Astrocyte (in vitro differentiated cells and primary cell): ENCODE measurements at regions not wholly inside any gene's neighbourhood (a gene's known extent, or its start where the extent isn't known, plus 50 kb on each side); places are given as distances from the start of the nearest gene placed in this dataset.

Experiments used
- DNase-seq: peaks from one replicate; pipeline ENCODE4 v3.0.0-alpha.2; 2010; ENCODE audit warnings: low read depth
- FAIRE-seq: peaks from 2 replicates; lab custom pipeline; 2011; peaks lifted over from hg19 to GRCh38; lab: Jason Lieb, UNC
- H2AFZ ChIP-seq: 2 replicates; pipeline ENCODE4 v1.6.0; 2012; ENCODE audit warnings: low read depth, low read length, inconsistent platforms
- H3K27ac ChIP-seq: 2 replicates; pipeline ENCODE4 v1.5.1; 2011; ENCODE audit warnings: low read depth, low read length, inconsistent platforms
- H3K27me3 ChIP-seq: 2 replicates; pipeline ENCODE4 v1.6.0; 2011; ENCODE audit warnings: low read length, inconsistent platforms; ENCODE audit not compliant: insufficient read depth
- H3K36me3 ChIP-seq: 2 replicates; pipeline ENCODE4 v1.5.1; 2011; ENCODE audit warnings: low read length, inconsistent platforms; ENCODE audit not compliant: insufficient read depth
- H3K4me1 ChIP-seq: 2 replicates; pipeline ENCODE4 v1.5.1; 2011; ENCODE audit warnings: low read length, inconsistent platforms; ENCODE audit not compliant: insufficient read depth
- H3K4me2 ChIP-seq: 2 replicates; pipeline ENCODE4 v1.6.0; 2012; ENCODE audit warnings: low read length, inconsistent platforms
- H3K4me3 ChIP-seq: 2 replicates; pipeline ENCODE4 v1.5.1; 2011; ENCODE audit warnings: low read depth, mild to moderate bottlenecking, low read length, inconsistent platforms; ENCODE audit not compliant: insufficient read depth
- H3K79me2 ChIP-seq: 2 replicates; pipeline ENCODE4 v1.6.0; 2012; ENCODE audit warnings: mild to moderate bottlenecking, low read length, inconsistent platforms; ENCODE audit not compliant: insufficient read depth
- H3K9ac ChIP-seq: 2 replicates; pipeline ENCODE4 v1.6.0; 2012; ENCODE audit warnings: mild to moderate bottlenecking, low read length, inconsistent platforms
- H3K9me3 ChIP-seq: 2 replicates; pipeline ENCODE4 v1.5.1; 2012; ENCODE audit warnings: low read depth, mild to moderate bottlenecking, low read length, inconsistent platforms; ENCODE audit not compliant: insufficient read depth
- H4K20me1 ChIP-seq: 2 replicates; pipeline ENCODE4 v1.6.0; 2012; ENCODE audit warnings: low read length, inconsistent platforms; ENCODE audit not compliant: insufficient read depth
- H3K27ac Mint-ChIP-seq: one replicate; pipeline ENCODE4 v1.8.0; 2021; ENCODE audit warnings: mild to moderate bottlenecking, mixed read lengths; ENCODE audit not compliant: unreplicated experiment
- H3K27me3 Mint-ChIP-seq: one replicate; pipeline ENCODE4 v1.8.0; 2021; ENCODE audit warnings: low read depth, mixed read lengths; ENCODE audit not compliant: unreplicated experiment
- H3K36me3 Mint-ChIP-seq: one replicate; pipeline ENCODE4 v1.8.0; 2021; ENCODE audit warnings: low read depth, mixed read lengths; ENCODE audit not compliant: unreplicated experiment
- H3K4me1 Mint-ChIP-seq: one replicate; pipeline ENCODE4 v1.8.0; 2021; ENCODE audit warnings: low read depth, mixed read lengths; ENCODE audit not compliant: unreplicated experiment
- H3K4me3 Mint-ChIP-seq: one replicate; pipeline ENCODE4 v1.8.0; 2021; ENCODE audit warnings: mild to moderate bottlenecking, moderate library complexity, mixed read lengths; ENCODE audit not compliant: unreplicated experiment
- H3K9me3 Mint-ChIP-seq: one replicate; pipeline ENCODE4 v1.8.0; 2021; ENCODE audit warnings: mild to moderate bottlenecking, mixed read lengths; ENCODE audit not compliant: unreplicated experiment
- EZH2 ChIP-seq: IDR thresholded peaks from 2 replicates; pipeline ENCODE4 v1.6.1; 2012; ENCODE audit warnings: mild to moderate bottlenecking, low read length, inconsistent platforms; ENCODE audit not compliant: insufficient read depth
- TF ChIP-seq, protein P1 (sequence below): IDR thresholded peaks from 2 replicates; pipeline ENCODE4 v1.5.1; 2011; ENCODE audit warnings: low read depth, mild to moderate bottlenecking, inconsistent platforms, low read length, moderate library complexity; ENCODE audit not compliant: insufficient read depth

DNA sequence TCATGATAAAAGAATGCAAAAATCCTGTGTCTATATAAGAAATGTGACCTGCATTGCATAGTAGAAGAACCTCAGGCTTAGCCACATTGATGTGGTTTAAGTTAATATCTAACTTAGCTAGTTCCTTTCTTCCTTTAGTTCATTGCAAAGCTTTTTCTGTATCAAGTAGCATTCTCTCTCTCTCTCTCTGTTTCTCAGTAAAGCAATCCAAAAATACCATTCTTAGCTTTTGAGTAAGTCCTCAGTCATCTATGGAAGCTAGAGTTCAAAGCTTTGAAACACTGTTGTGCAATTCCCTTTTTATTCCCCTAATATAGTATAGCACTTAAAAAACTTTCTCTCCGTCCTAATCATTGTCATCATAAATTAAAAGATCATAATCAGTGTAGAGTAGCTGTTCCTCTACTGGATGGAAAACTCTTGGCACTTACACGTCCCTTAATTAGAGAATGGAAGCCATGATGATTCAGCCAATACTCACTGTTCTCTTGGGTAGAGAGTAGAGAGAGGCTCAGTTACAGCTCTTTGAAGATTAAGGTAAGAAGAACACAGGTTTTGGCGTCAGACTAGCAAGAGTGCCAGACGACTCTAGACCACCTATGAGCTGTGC is 350.3 kb upstream of the LYPLAL1 start:
- Mint-ChIP-seq H3K4me1 (peaks cover 17% of the 10 kb centered on the region), H3K4me3 (no peak overlapping the region), H3K36me3 (no peaks in the 10 kb centered on the region), H3K27ac (peak overlapping the region; percentile 92), H3K27me3 (no peaks in the 10 kb centered on the region), H3K9me3 (no peaks in the 10 kb centered on the region)
- no peaks in the 10 kb centered on the region for H3K36me3 ChIP-seq
- no peak overlapping the region for H3K4me3 ChIP-seq
- peaks cover 7% of the 10 kb centered on the region for H3K4me1 ChIP-seq
- peak overlapping the region; percentile 2 for H2AFZ ChIP-seq
- peak overlapping the region; percentile 2 for H3K4me2 ChIP-seq
- TF ChIP-seq, protein P1, sequence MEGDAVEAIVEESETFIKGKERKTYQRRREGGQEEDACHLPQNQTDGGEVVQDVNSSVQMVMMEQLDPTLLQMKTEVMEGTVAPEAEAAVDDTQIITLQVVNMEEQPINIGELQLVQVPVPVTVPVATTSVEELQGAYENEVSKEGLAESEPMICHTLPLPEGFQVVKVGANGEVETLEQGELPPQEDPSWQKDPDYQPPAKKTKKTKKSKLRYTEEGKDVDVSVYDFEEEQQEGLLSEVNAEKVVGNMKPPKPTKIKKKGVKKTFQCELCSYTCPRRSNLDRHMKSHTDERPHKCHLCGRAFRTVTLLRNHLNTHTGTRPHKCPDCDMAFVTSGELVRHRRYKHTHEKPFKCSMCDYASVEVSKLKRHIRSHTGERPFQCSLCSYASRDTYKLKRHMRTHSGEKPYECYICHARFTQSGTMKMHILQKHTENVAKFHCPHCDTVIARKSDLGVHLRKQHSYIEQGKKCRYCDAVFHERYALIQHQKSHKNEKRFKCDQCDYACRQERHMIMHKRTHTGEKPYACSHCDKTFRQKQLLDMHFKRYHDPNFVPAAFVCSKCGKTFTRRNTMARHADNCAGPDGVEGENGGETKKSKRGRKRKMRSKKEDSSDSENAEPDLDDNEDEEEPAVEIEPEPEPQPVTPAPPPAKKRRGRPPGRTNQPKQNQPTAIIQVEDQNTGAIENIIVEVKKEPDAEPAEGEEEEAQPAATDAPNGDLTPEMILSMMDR, result no peak
- no peak for TF ChIP-seq EZH2
- H3K9ac ChIP-seq, result peak overlapping the region; percentile 0
- H3K9me3 ChIP-seq, result no peaks in the 10 kb centered on the region
- DNase-seq (peak; percentile 98), FAIRE-seq (peak; percentile 87)
- no peaks in the 10 kb centered on the region for H3K79me2 ChIP-seq
- no peaks in the 10 kb centered on the region for H3K27me3 ChIP-seq
- peak overlapping the region; percentile 67 for H3K27ac ChIP-seq
- H4K20me1 ChIP-seq, result no peaks in the 10 kb centered on the region

DNA sequence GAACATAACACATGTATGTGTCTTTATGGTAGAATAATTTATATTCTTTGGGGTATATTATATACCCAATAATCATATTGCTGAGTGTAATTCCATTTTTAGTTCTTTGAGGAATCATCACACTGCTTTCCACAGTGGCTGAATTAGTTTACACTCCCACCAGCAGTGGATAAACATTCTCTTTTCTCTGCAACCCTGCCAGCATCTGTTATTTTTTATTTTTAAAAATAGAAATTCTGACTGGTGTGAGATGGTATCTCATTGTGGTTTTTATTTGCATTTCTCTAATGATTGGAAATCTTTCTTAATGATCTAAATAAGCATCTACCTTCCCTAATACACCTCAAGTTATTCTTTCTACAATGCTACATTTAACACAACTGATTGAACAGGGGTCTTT is 346.2 kb upstream of the LYPLAL1 start:
- Mint-ChIP-seq H3K9me3 (no peaks in the 10 kb centered on the region), H3K27ac (no peak overlapping the region), H3K27me3 (no peaks in the 10 kb centered on the region), H3K4me1 (peaks cover 16% of the 10 kb centered on the region), H3K36me3 (no peaks in the 10 kb centered on the region), H3K4me3 (no peak overlapping the region)
- Histone ChIP-seq H3K4me2 (no peak overlapping the region), H3K9me3 (no peaks in the 10 kb centered on the region), H4K20me1 (no peaks in the 10 kb centered on the region), H3K4me1 (peaks cover 7% of the 10 kb centered on the region), H3K4me3 (no peak overlapping the region), H3K27me3 (no peaks in the 10 kb centered on the region), H3K27ac (no peak overlapping the region), H3K36me3 (no peaks in the 10 kb centered on the region), H3K9ac (no peak overlapping the region), H2AFZ (no peak overlapping the region), H3K79me2 (no peaks in the 10 kb centered on the region)
- DNase-seq (no peak), FAIRE-seq (no peak)
- TF ChIP-seq EZH2, result no peak
- TF ChIP-seq, protein P1, result no peak

DNA sequence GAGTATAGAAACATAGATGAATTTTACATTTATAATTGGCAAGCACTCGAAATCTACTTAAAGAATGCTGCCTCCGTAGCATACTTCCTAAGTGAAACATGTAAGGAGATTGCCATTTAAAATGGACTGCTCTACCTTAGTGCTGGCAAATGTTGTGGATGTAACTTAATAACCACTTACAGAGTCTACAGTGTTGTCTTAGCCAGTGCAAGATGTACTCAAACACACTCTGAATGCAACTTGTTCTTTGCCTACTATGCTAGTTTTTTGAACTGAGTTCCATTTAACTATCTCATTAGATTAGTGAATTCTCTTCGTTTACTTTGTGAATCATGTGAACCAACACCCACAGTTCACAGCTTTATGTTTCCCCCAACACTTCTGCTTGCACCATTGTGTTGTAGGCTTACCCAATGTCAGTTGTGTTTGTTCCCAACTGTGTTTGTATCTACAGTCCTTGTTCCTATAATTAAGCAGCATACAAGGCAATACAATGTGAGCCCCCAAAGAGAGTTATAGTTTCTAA is 345.5 kb upstream of the LYPLAL1 start:
- Mint-ChIP-seq H3K4me3 (no peak overlapping the region), H3K4me1 (peaks cover 12% of the 10 kb centered on the region), H3K9me3 (no peaks in the 10 kb centered on the region), H3K36me3 (no peaks in the 10 kb centered on the region), H3K27ac (no peak overlapping the region), H3K27me3 (no peaks in the 10 kb centered on the region)
- Histone ChIP-seq H3K9ac (no peak overlapping the region), H3K4me2 (no peak overlapping the region), H3K27me3 (no peaks in the 10 kb centered on the region), H3K27ac (no peak overlapping the region), H4K20me1 (no peaks in the 10 kb centered on the region), H3K79me2 (no peaks in the 10 kb centered on the region), H3K9me3 (no peaks in the 10 kb centered on the region), H3K4me1 (peaks cover 7% of the 10 kb centered on the region), H3K4me3 (no peak overlapping the region), H2AFZ (no peak overlapping the region), H3K36me3 (no peaks in the 10 kb centered on the region)
- DNase-seq, result no peak
- FAIRE-seq, result peak; percentile 13
- TF ChIP-seq, protein P1, result no peak
- no peak for TF ChIP-seq EZH2
